IMR-90 (cell line): ENCODE measurements at regions not wholly inside any gene's neighbourhood (a gene's known extent, or its start where the extent isn't known, plus 50 kb on each side); places are given as distances from the start of the nearest gene placed in this dataset.

ENCODE experiments used
- ATAC-seq: fragments of 200-7000 bp; cut with Tn5 transposase; 2 replicates; pipeline ENCODE4 v1.9.1; 2020; ENCODE audit warnings: low read depth, mild to moderate bottlenecking, moderate library complexity
- BruUV-seq: library from RNA; stranded (reverse); fragments of 400-500 nt; replicated peaks from 2 replicates; lab custom pipeline; 2021; lab: Mats Ljungman, UMichigan
- CTCF ChIA-PET: fragments of 300-600 bp; formaldehyde crosslinking; extraction: SDS; loops from one replicate; lab custom pipeline; 2021; ENCODE audit warnings: antibody characterized with exemption; lab: Yijun Ruan, JAX
- POLR2A ChIA-PET: fragments of 300-600 bp; sonication (Branson Sonifier 250); formaldehyde crosslinking; loops from one replicate; lab custom pipeline; 2022; ENCODE audit warnings: antibody characterized with exemption; ENCODE audit not compliant: unreplicated experiment; lab: Charles Lee
- DNase-seq: peaks from one replicate; pipeline ENCODE4 v3.0.0; 2013
- H2AFZ ChIP-seq: replicated peaks from 2 replicates; pipeline ENCODE3; 2013; ENCODE audit warnings: low read length, mild to moderate bottlenecking; ENCODE audit not compliant: poor library complexity
- H2AK5ac ChIP-seq: 2 replicates; pipeline ENCODE4 v1.6.1; 2013; ENCODE audit warnings: low read depth, low read length, inconsistent platforms
- H2AK9ac ChIP-seq: replicated peaks from 2 replicates; pipeline ENCODE3; 2013; ENCODE audit warnings: mild to moderate bottlenecking, low read depth, low read length, moderate library complexity; ENCODE audit not compliant: poor library complexity
- H2BK120ac ChIP-seq: 2 replicates; pipeline ENCODE4 v1.6.1; 2013; ENCODE audit warnings: low read depth, low read length, inconsistent platforms
- H2BK15ac ChIP-seq: 3 replicates; pipeline ENCODE4 v1.6.1; 2013; ENCODE audit warnings: low read depth, low read length, inconsistent platforms
- H2BK20ac ChIP-seq: 2 replicates; pipeline ENCODE4 v1.6.1; 2013; ENCODE audit warnings: low read depth, mild to moderate bottlenecking, inconsistent platforms, low read length, moderate library complexity
- H2BK5ac ChIP-seq: 2 replicates; pipeline ENCODE4 v1.6.1; 2013; ENCODE audit warnings: mild to moderate bottlenecking, low read depth, low read length, inconsistent platforms; ENCODE audit not compliant: poor library complexity, severe bottlenecking
- H3K14ac ChIP-seq: replicated peaks from 2 replicates; pipeline ENCODE4 v1.6.1; 2013; ENCODE audit warnings: low read depth, low read length, inconsistent platforms
- H3K18ac ChIP-seq: 2 replicates; pipeline ENCODE4 v1.6.1; 2013; ENCODE audit warnings: low read depth, low read length, control low read depth
- H3K23ac ChIP-seq: 2 replicates; pipeline ENCODE4 v1.6.1; 2013; ENCODE audit warnings: low read depth, low read length, inconsistent platforms
- H3K27ac ChIP-seq: 2 replicates; pipeline ENCODE4 v1.5.1; 2013; ENCODE audit warnings: mild to moderate bottlenecking, control low read depth, low read length; ENCODE audit not compliant: insufficient read depth
- H3K27me3 ChIP-seq: 2 replicates; pipeline ENCODE4 v1.6.1; 2013; ENCODE audit warnings: low read length; ENCODE audit not compliant: control insufficient read depth, insufficient read depth
- H3K36me3 ChIP-seq: 2 replicates; pipeline ENCODE4 v1.6.1; 2013; ENCODE audit warnings: low read length, mixed read lengths; ENCODE audit not compliant: control insufficient read depth, insufficient read depth
- H3K4ac ChIP-seq: 2 replicates; pipeline ENCODE4 v1.6.1; 2013; ENCODE audit warnings: low read depth, low read length, inconsistent platforms
- H3K4me1 ChIP-seq: 2 replicates; pipeline ENCODE4 v1.6.1; 2013; ENCODE audit warnings: low read length, mixed read lengths; ENCODE audit not compliant: control insufficient read depth, insufficient read depth
- H3K4me2 ChIP-seq: 2 replicates; pipeline ENCODE4 v1.6.1; 2013; ENCODE audit warnings: low read depth, mild to moderate bottlenecking, control low read depth, low read length, moderate library complexity
- H3K4me3 ChIP-seq: 2 replicates; pipeline ENCODE4 v1.5.1; 2013; ENCODE audit warnings: low read depth, mild to moderate bottlenecking, control low read depth, low read length, moderate library complexity; ENCODE audit not compliant: insufficient read depth
- H3K56ac ChIP-seq: 2 replicates; pipeline ENCODE4 v1.6.1; 2013; ENCODE audit warnings: low read length, inconsistent platforms; ENCODE audit not compliant: insufficient read depth; ENCODE audit errors: extremely low read depth
- H3K79me1 ChIP-seq, 2 experiments: 2 replicates each; pipeline ENCODE4 v1.6.1; 2013; ENCODE audit warnings: low read length in 2 of 2, inconsistent platforms in 1 of 2, low read depth in 1 of 2
- H3K9ac ChIP-seq: 2 replicates; pipeline ENCODE4 v1.6.1; 2013; ENCODE audit warnings: low read depth, low read length, control low read depth
- H3K9me1 ChIP-seq: 2 replicates; pipeline ENCODE4 v1.6.1; 2013; ENCODE audit warnings: low read length, inconsistent platforms; ENCODE audit not compliant: insufficient read depth
- H3K9me3 ChIP-seq: 2 replicates; pipeline ENCODE4 v1.6.1; 2013; ENCODE audit warnings: low read length; ENCODE audit not compliant: control insufficient read depth, insufficient read depth
- H4K20me1 ChIP-seq: 2 replicates; pipeline ENCODE4 v1.6.1; 2013; ENCODE audit warnings: low read length, inconsistent platforms; ENCODE audit not compliant: insufficient read depth
- H4K5ac ChIP-seq: 2 replicates; pipeline ENCODE4 v1.6.1; 2013; ENCODE audit warnings: mild to moderate bottlenecking, low read depth, low read length, control low read depth
- H4K8ac ChIP-seq, 2 experiments: 2 replicates each; pipeline ENCODE4 v1.6.1; 2013; ENCODE audit warnings: low read depth in 2 of 2, low read length in 2 of 2, control low read depth in 1 of 2, inconsistent platforms in 1 of 2
- H4K91ac ChIP-seq: 2 replicates; pipeline ENCODE4 v1.6.1; 2013; ENCODE audit warnings: low read depth, low read length, inconsistent platforms; ENCODE audit not compliant: insufficient read depth
- BHLHE40 ChIP-seq: fragments of 150-350 bp; IDR thresholded peaks from 2 replicates; pipeline ENCODE4 v1.6.1; 2016; ENCODE audit warnings: mild to moderate bottlenecking, low read depth, low read length
- CEBPB ChIP-seq: IDR thresholded peaks from 2 replicates; pipeline ENCODE4 v1.6.1; 2012; ENCODE audit warnings: low read depth, low read length, improper control_type of control experiment
- CHD1 ChIP-seq: IDR thresholded peaks from 2 replicates; pipeline ENCODE4 v1.6.1; 2012; ENCODE audit warnings: low read depth, low read length, improper control_type of control experiment
- FOS ChIP-seq: fragments of 150-350 bp; IDR thresholded peaks from 2 replicates; pipeline ENCODE4 v1.6.1; 2016; ENCODE audit warnings: low read depth, low read length
- MAFK ChIP-seq: IDR thresholded peaks from 2 replicates; pipeline ENCODE4 v1.6.1; 2012; ENCODE audit warnings: low read depth, low read length, improper control_type of control experiment
- MAZ ChIP-seq: IDR thresholded peaks from 2 replicates; pipeline ENCODE4 v1.6.1; 2012; ENCODE audit warnings: low read depth, mild to moderate bottlenecking, low read length, improper control_type of control experiment, moderate library complexity, borderline replicate concordance
- MXI1 ChIP-seq: IDR thresholded peaks from 2 replicates; pipeline ENCODE4 v1.6.1; 2012; ENCODE audit warnings: low read depth, mild to moderate bottlenecking, low read length, moderate library complexity, borderline replicate concordance
- NFE2L2 ChIP-seq: fragments of 150-350 bp; IDR thresholded peaks from 2 replicates; pipeline ENCODE4 v1.6.1; 2016; ENCODE audit warnings: low read depth, mild to moderate bottlenecking, low read length
- POLR2A ChIP-seq: IDR thresholded peaks from 2 replicates; pipeline ENCODE4 v1.6.1; 2012; ENCODE audit warnings: mild to moderate bottlenecking, low read depth, low read length
- RAD21 ChIP-seq: IDR thresholded peaks from 2 replicates; pipeline ENCODE4 v1.6.1; 2012; ENCODE audit warnings: low read length, improper control_type of control experiment
- RFX5 ChIP-seq: IDR thresholded peaks from 2 replicates; pipeline ENCODE4 v1.8.0; 2012; ENCODE audit warnings: low read depth, mild to moderate bottlenecking, low read length, moderate library complexity
- SMC3 ChIP-seq: fragments of 150-350 bp; IDR thresholded peaks from 2 replicates; pipeline ENCODE4 v1.6.1; 2016; ENCODE audit warnings: low read depth, mild to moderate bottlenecking, antibody characterized with exemption, low read length, moderate library complexity
- WGBS, 2 experiments: methylation state at CpG; one replicate each; pipeline versions ENCODE4 v1.1.5 to v1.1.7; 2013; ENCODE audit warnings: missing lambda C conversion rate in 2 of 2; ENCODE audit not compliant: insufficient read length in 1 of 2; ENCODE audit errors: extremely low coverage in 2 of 2; 5-methylcytosine and 5-hydroxymethylcytosine counted together
- dilution Hi-C: fragments of 300-500 bp; cut with HindIII; formaldehyde crosslinking; loops from one replicate; pipeline ENCODE4 v1.14.3; 2018; ENCODE audit warnings: low sequenced_read_pairs; ENCODE audit not compliant: unreplicated experiment
- in situ Hi-C: fragments of 300-500 bp; cut with MboI; formaldehyde crosslinking; loops from 3 replicates; pipeline ENCODE4 v1.14.3; 2019; ENCODE audit warnings: low sequenced_read_pairs, inconsistent platforms, mixed read lengths
- intact Hi-C: fragments of 100-400 bp; cut with micrococcal nuclease; formaldehyde crosslinking; loops from 2 replicates; pipeline ENCODE4 v1.10.0; 2022
- TF ChIP-seq, protein P1 (sequence below): conservative IDR thresholded peaks from 2 replicates; pipeline ENCODE4 v1.5.1; 2012; ENCODE audit warnings: mild to moderate bottlenecking, low read depth, low read length, improper control_type of control experiment

DNA sequence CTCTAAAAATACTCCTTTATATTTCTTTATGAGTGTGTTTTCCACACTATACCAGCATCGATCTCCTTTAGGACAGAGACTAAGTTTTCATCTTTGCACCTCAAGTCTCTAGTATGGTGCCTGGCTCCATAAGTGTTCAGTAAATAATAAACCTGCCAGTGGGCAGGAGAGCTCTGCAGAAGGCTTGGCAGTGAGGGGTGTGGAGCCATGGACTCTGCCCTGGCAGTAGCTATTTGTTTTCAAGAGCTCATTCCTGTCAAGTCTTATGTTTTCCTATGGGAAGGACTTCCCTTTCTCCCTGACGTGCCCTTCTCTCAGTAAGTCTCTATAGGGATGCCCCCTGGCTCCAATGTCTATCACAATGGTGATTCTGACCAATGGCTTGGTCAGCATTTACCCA, 252.2 kb downstream of the PIK3R1 start:
- ChIA-PET CTCF (no interaction called here), POLR2A (no interaction called here)
- Histone ChIP-seq H3K9me3 (no peaks in the 10 kb centered on the region), H3K27ac (no peak overlapping the region), H4K91ac (no peak overlapping the region), H2BK5ac (no peak overlapping the region), H3K23ac (no peak overlapping the region), H3K4me2 (no peak overlapping the region), H2BK20ac (no peak overlapping the region), H3K27me3 (no peaks in the 10 kb centered on the region), H3K79me1 (no peaks in the 10 kb centered on the region), H3K18ac (no peak overlapping the region), H3K4ac (no peak overlapping the region), H3K4me3 (no peak overlapping the region), H2AFZ (no peak overlapping the region), H2BK120ac (no peak overlapping the region), H2AK5ac (no peak overlapping the region), H3K56ac (no peak overlapping the region), H3K14ac (no peak overlapping the region), H3K4me1 (no peaks in the 10 kb centered on the region), H3K9ac (no peak overlapping the region), H3K9me1 (no peaks in the 10 kb centered on the region), H4K8ac (no peak overlapping the region), H2AK9ac (no peak overlapping the region), H3K36me3 (no peaks in the 10 kb centered on the region), H4K20me1 (no peaks in the 10 kb centered on the region), H4K5ac (no peak overlapping the region), H2BK15ac (no peak overlapping the region)
- BruUV-seq, result no TSS peak
- intact Hi-C loops (no loop called here), dilution Hi-C loops (no loop called here), in situ Hi-C loops (no loop called here)
- TF ChIP-seq, protein P1, sequence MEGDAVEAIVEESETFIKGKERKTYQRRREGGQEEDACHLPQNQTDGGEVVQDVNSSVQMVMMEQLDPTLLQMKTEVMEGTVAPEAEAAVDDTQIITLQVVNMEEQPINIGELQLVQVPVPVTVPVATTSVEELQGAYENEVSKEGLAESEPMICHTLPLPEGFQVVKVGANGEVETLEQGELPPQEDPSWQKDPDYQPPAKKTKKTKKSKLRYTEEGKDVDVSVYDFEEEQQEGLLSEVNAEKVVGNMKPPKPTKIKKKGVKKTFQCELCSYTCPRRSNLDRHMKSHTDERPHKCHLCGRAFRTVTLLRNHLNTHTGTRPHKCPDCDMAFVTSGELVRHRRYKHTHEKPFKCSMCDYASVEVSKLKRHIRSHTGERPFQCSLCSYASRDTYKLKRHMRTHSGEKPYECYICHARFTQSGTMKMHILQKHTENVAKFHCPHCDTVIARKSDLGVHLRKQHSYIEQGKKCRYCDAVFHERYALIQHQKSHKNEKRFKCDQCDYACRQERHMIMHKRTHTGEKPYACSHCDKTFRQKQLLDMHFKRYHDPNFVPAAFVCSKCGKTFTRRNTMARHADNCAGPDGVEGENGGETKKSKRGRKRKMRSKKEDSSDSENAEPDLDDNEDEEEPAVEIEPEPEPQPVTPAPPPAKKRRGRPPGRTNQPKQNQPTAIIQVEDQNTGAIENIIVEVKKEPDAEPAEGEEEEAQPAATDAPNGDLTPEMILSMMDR, result no peak
- no peak for TF ChIP-seq MXI1
- no peak for TF ChIP-seq CHD1
- no peak for TF ChIP-seq SMC3
- no peak for TF ChIP-seq POLR2A
- TF ChIP-seq FOS, result no peak
- no peak for TF ChIP-seq MAZ
- TF ChIP-seq CEBPB, result no peak
- TF ChIP-seq BHLHE40, result no peak
- TF ChIP-seq RFX5, result no peak
- no peak for TF ChIP-seq MAFK
- no peak for TF ChIP-seq RAD21
- no peak for TF ChIP-seq NFE2L2
- DNase-seq, result no peak
- WGBS, 2 experiments, result no CpG with 5 or more reads among the region's 2 CpGs
- ATAC-seq, result no peak
